IMR-90 (cell line): ENCODE measurements at regions not wholly inside any gene's neighbourhood (a gene's known extent, or its start where the extent isn't known, plus 50 kb on each side); places are given as distances from the start of the nearest gene placed in this dataset.

Experiments
- ATAC-seq: fragments of 200-7000 bp; cut with Tn5 transposase; 2 replicates; pipeline ENCODE4 v1.9.1; 2020; ENCODE audit warnings: low read depth, mild to moderate bottlenecking, moderate library complexity
- BruUV-seq: library from RNA; stranded (reverse); fragments of 400-500 nt; replicated peaks from 2 replicates; lab custom pipeline; 2021; lab: Mats Ljungman, UMichigan
- CTCF ChIA-PET: fragments of 300-600 bp; formaldehyde crosslinking; extraction: SDS; loops from one replicate; lab custom pipeline; 2021; ENCODE audit warnings: antibody characterized with exemption; lab: Yijun Ruan, JAX
- POLR2A ChIA-PET: fragments of 300-600 bp; sonication (Branson Sonifier 250); formaldehyde crosslinking; loops from one replicate; lab custom pipeline; 2022; ENCODE audit warnings: antibody characterized with exemption; ENCODE audit not compliant: unreplicated experiment; lab: Charles Lee
- DNase-seq: peaks from one replicate; pipeline ENCODE4 v3.0.0; 2013
- H2AFZ ChIP-seq: replicated peaks from 2 replicates; pipeline ENCODE3; 2013; ENCODE audit warnings: low read length, mild to moderate bottlenecking; ENCODE audit not compliant: poor library complexity
- H2AK5ac ChIP-seq: 2 replicates; pipeline ENCODE4 v1.6.1; 2013; ENCODE audit warnings: low read depth, low read length, inconsistent platforms
- H2AK9ac ChIP-seq: replicated peaks from 2 replicates; pipeline ENCODE3; 2013; ENCODE audit warnings: mild to moderate bottlenecking, low read depth, low read length, moderate library complexity; ENCODE audit not compliant: poor library complexity
- H2BK120ac ChIP-seq: 2 replicates; pipeline ENCODE4 v1.6.1; 2013; ENCODE audit warnings: low read depth, low read length, inconsistent platforms
- H2BK15ac ChIP-seq: 3 replicates; pipeline ENCODE4 v1.6.1; 2013; ENCODE audit warnings: low read depth, low read length, inconsistent platforms
- H2BK20ac ChIP-seq: 2 replicates; pipeline ENCODE4 v1.6.1; 2013; ENCODE audit warnings: low read depth, mild to moderate bottlenecking, inconsistent platforms, low read length, moderate library complexity
- H2BK5ac ChIP-seq: 2 replicates; pipeline ENCODE4 v1.6.1; 2013; ENCODE audit warnings: mild to moderate bottlenecking, low read depth, low read length, inconsistent platforms; ENCODE audit not compliant: poor library complexity, severe bottlenecking
- H3K14ac ChIP-seq: replicated peaks from 2 replicates; pipeline ENCODE4 v1.6.1; 2013; ENCODE audit warnings: low read depth, low read length, inconsistent platforms
- H3K18ac ChIP-seq: 2 replicates; pipeline ENCODE4 v1.6.1; 2013; ENCODE audit warnings: low read depth, low read length, control low read depth
- H3K23ac ChIP-seq: 2 replicates; pipeline ENCODE4 v1.6.1; 2013; ENCODE audit warnings: low read depth, low read length, inconsistent platforms
- H3K27ac ChIP-seq: 2 replicates; pipeline ENCODE4 v1.5.1; 2013; ENCODE audit warnings: mild to moderate bottlenecking, control low read depth, low read length; ENCODE audit not compliant: insufficient read depth
- H3K27me3 ChIP-seq: 2 replicates; pipeline ENCODE4 v1.6.1; 2013; ENCODE audit warnings: low read length; ENCODE audit not compliant: control insufficient read depth, insufficient read depth
- H3K36me3 ChIP-seq: 2 replicates; pipeline ENCODE4 v1.6.1; 2013; ENCODE audit warnings: low read length, mixed read lengths; ENCODE audit not compliant: control insufficient read depth, insufficient read depth
- H3K4ac ChIP-seq: 2 replicates; pipeline ENCODE4 v1.6.1; 2013; ENCODE audit warnings: low read depth, low read length, inconsistent platforms
- H3K4me1 ChIP-seq: 2 replicates; pipeline ENCODE4 v1.6.1; 2013; ENCODE audit warnings: low read length, mixed read lengths; ENCODE audit not compliant: control insufficient read depth, insufficient read depth
- H3K4me2 ChIP-seq: 2 replicates; pipeline ENCODE4 v1.6.1; 2013; ENCODE audit warnings: low read depth, mild to moderate bottlenecking, control low read depth, low read length, moderate library complexity
- H3K4me3 ChIP-seq: 2 replicates; pipeline ENCODE4 v1.5.1; 2013; ENCODE audit warnings: low read depth, mild to moderate bottlenecking, control low read depth, low read length, moderate library complexity; ENCODE audit not compliant: insufficient read depth
- H3K56ac ChIP-seq: 2 replicates; pipeline ENCODE4 v1.6.1; 2013; ENCODE audit warnings: low read length, inconsistent platforms; ENCODE audit not compliant: insufficient read depth; ENCODE audit errors: extremely low read depth
- H3K79me1 ChIP-seq, 2 experiments: 2 replicates each; pipeline ENCODE4 v1.6.1; 2013; ENCODE audit warnings: low read length in 2 of 2, inconsistent platforms in 1 of 2, low read depth in 1 of 2
- H3K9ac ChIP-seq: 2 replicates; pipeline ENCODE4 v1.6.1; 2013; ENCODE audit warnings: low read depth, low read length, control low read depth
- H3K9me1 ChIP-seq: 2 replicates; pipeline ENCODE4 v1.6.1; 2013; ENCODE audit warnings: low read length, inconsistent platforms; ENCODE audit not compliant: insufficient read depth
- H3K9me3 ChIP-seq: 2 replicates; pipeline ENCODE4 v1.6.1; 2013; ENCODE audit warnings: low read length; ENCODE audit not compliant: control insufficient read depth, insufficient read depth
- H4K20me1 ChIP-seq: 2 replicates; pipeline ENCODE4 v1.6.1; 2013; ENCODE audit warnings: low read length, inconsistent platforms; ENCODE audit not compliant: insufficient read depth
- H4K5ac ChIP-seq: 2 replicates; pipeline ENCODE4 v1.6.1; 2013; ENCODE audit warnings: mild to moderate bottlenecking, low read depth, low read length, control low read depth
- H4K8ac ChIP-seq, 2 experiments: 2 replicates each; pipeline ENCODE4 v1.6.1; 2013; ENCODE audit warnings: low read depth in 2 of 2, low read length in 2 of 2, control low read depth in 1 of 2, inconsistent platforms in 1 of 2
- H4K91ac ChIP-seq: 2 replicates; pipeline ENCODE4 v1.6.1; 2013; ENCODE audit warnings: low read depth, low read length, inconsistent platforms; ENCODE audit not compliant: insufficient read depth
- CHD1 ChIP-seq: IDR thresholded peaks from 2 replicates; pipeline ENCODE4 v1.6.1; 2012; ENCODE audit warnings: low read depth, low read length, improper control_type of control experiment
- MAFK ChIP-seq: IDR thresholded peaks from 2 replicates; pipeline ENCODE4 v1.6.1; 2012; ENCODE audit warnings: low read depth, low read length, improper control_type of control experiment
- dilution Hi-C: fragments of 300-500 bp; cut with HindIII; formaldehyde crosslinking; loops from one replicate; pipeline ENCODE4 v1.14.3; 2018; ENCODE audit warnings: low sequenced_read_pairs; ENCODE audit not compliant: unreplicated experiment
- in situ Hi-C: fragments of 300-500 bp; cut with MboI; formaldehyde crosslinking; loops from 3 replicates; pipeline ENCODE4 v1.14.3; 2019; ENCODE audit warnings: low sequenced_read_pairs, inconsistent platforms, mixed read lengths
- intact Hi-C: fragments of 100-400 bp; cut with micrococcal nuclease; formaldehyde crosslinking; loops from 2 replicates; pipeline ENCODE4 v1.10.0; 2022
- TF ChIP-seq, protein P1 (sequence below): fragments of 150-350 bp; IDR thresholded peaks from 2 replicates; pipeline ENCODE4 v1.6.1; 2016; ENCODE audit warnings: low read depth, mild to moderate bottlenecking, low read length, moderate library complexity, borderline replicate concordance

DNA sequence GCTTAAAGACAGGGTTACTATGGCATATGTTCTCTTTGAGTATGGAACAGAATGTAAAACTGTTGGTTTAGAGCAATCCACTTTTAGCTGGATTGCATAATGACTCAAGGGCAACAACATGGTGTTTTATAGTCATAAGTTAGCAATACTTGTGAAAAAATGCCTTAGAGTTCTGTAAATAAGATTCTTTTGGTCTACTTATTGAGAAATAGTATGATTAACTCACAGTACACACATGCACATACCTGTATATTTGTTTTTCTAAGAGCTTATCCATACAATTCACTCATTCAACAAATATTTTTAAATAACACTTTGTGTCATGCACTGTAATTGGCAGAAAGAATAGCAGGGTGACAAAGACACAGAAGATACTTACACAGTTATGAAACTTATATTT, 1415.5 kb downstream of the PCDH7 start:
- in situ Hi-C loops, result no loop called here

More for the DNA sequence above, 1415.5 kb downstream of the PCDH7 start:
- Histone ChIP-seq H3K14ac (no peak overlapping the region), H4K91ac (no peak overlapping the region), H3K36me3 (no peaks in the 10 kb centered on the region), H4K20me1 (no peaks in the 10 kb centered on the region), H2BK120ac (no peak overlapping the region), H3K9me1 (no peaks in the 10 kb centered on the region), H3K23ac (no peak overlapping the region), H4K8ac (no peak overlapping the region), H3K9ac (no peak overlapping the region), H3K9me3 (peaks cover 2% of the 10 kb centered on the region; the same call in 1 of the 2 replicates), H3K18ac (no peak overlapping the region), H3K27me3 (no peaks in the 10 kb centered on the region), H3K79me1 (no peaks in the 10 kb centered on the region), H2AK9ac (no peak overlapping the region), H3K56ac (no peak overlapping the region), H3K27ac (no peak overlapping the region), H2BK20ac (no peak overlapping the region), H3K4me3 (no peak overlapping the region), H3K4me2 (no peak overlapping the region), H4K5ac (no peak overlapping the region), H2BK15ac (no peak overlapping the region), H3K4me1 (no peaks in the 10 kb centered on the region), H3K4ac (no peak overlapping the region), H2AK5ac (no peak overlapping the region), H2BK5ac (no peak overlapping the region), H2AFZ (no peak overlapping the region)
- DNase-seq (peak; percentile 4), ATAC-seq (peak; percentile 11; the same call in 1 of the 2 replicates)
- intact Hi-C loops (no loop called here), dilution Hi-C loops (no loop called here)
- no peak for TF ChIP-seq MAFK
- no peak for TF ChIP-seq CHD1
- TF ChIP-seq, protein P1, sequence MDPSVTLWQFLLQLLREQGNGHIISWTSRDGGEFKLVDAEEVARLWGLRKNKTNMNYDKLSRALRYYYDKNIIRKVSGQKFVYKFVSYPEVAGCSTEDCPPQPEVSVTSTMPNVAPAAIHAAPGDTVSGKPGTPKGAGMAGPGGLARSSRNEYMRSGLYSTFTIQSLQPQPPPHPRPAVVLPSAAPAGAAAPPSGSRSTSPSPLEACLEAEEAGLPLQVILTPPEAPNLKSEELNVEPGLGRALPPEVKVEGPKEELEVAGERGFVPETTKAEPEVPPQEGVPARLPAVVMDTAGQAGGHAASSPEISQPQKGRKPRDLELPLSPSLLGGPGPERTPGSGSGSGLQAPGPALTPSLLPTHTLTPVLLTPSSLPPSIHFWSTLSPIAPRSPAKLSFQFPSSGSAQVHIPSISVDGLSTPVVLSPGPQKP, result no peak
- ChIA-PET CTCF (no interaction called here), POLR2A (no interaction called here)
- no TSS peak for BruUV-seq
